Ishikawa (cell line): ENCODE measurements at regions not wholly inside any gene's neighbourhood (a gene's known extent, or its start where the extent isn't known, plus 50 kb on each side); places are given as distances from the start of the nearest gene placed in this dataset.

Experiments used
- CEBPB ChIP-seq: IDR thresholded peaks from 2 replicates; pipeline ENCODE4 v1.6.1; 2012
- CREB1 ChIP-seq: IDR thresholded peaks from 2 replicates; pipeline ENCODE4 v1.6.1; 2012; ENCODE audit warnings: low read depth
- EGR1 ChIP-seq: IDR thresholded peaks from 2 replicates; pipeline ENCODE4 v1.6.1; 2012
- EP300 ChIP-seq: IDR thresholded peaks from 2 replicates; pipeline ENCODE4 v1.6.1; 2012; ENCODE audit warnings: borderline replicate concordance
- FOXM1 ChIP-seq: IDR thresholded peaks from 2 replicates; pipeline ENCODE4 v1.6.1; 2012; ENCODE audit warnings: low read depth, borderline replicate concordance
- MAX ChIP-seq: IDR thresholded peaks from 2 replicates; pipeline ENCODE4 v1.6.1; 2012
- NFIC ChIP-seq: IDR thresholded peaks from 2 replicates; pipeline ENCODE4 v1.6.1; 2012
- RAD21 ChIP-seq: IDR thresholded peaks from 2 replicates; pipeline ENCODE4 v1.6.1; 2012; ENCODE audit warnings: low read depth
- REST ChIP-seq: IDR thresholded peaks from 2 replicates; pipeline ENCODE4 v1.6.1; 2012; ENCODE audit warnings: low read depth, mild to moderate bottlenecking
- TAF1 ChIP-seq: IDR thresholded peaks from 2 replicates; pipeline ENCODE4 v1.6.1; 2012; ENCODE audit warnings: low read depth, mild to moderate bottlenecking
- TCF12 ChIP-seq: IDR thresholded peaks from 2 replicates; pipeline ENCODE4 v1.6.1; 2012; ENCODE audit warnings: low read depth
- TEAD4 ChIP-seq: IDR thresholded peaks from 2 replicates; pipeline ENCODE4 v1.6.1; 2012
- USF1 ChIP-seq: IDR thresholded peaks from 2 replicates; pipeline ENCODE4 v1.6.1; 2012
- YY1 ChIP-seq: IDR thresholded peaks from 2 replicates; pipeline ENCODE4 v1.6.1; 2012; ENCODE audit warnings: low read depth
- ZBTB7A ChIP-seq: IDR thresholded peaks from 2 replicates; pipeline ENCODE4 v1.6.1; 2012; ENCODE audit warnings: low read depth

- TF ChIP-seq NFIC (no peak), RAD21 (no peak), EGR1 (no peak), MAX (no peak), TCF12 (no peak), YY1 (no peak), REST (no peak), EP300 (no peak), TAF1 (no peak), TEAD4 (no peak), ZBTB7A (no peak), FOXM1 (no peak), CREB1 (no peak), USF1 (no peak), CEBPB (no peak)
Observed at GRCh38 chr10:130661419-130661818, 525.2 kb downstream of the GLRX3 start.

- TF ChIP-seq CREB1 (no peak), REST (no peak), EGR1 (no peak), TCF12 (no peak), RAD21 (no peak), NFIC (no peak), USF1 (no peak)
Observed at GRCh38 chr10:130662775-130663174, 526.6 kb downstream of the GLRX3 start.

- no peak for TF ChIP-seq TCF12
- TF ChIP-seq EP300: no peak
- TF ChIP-seq FOXM1: no peak
Observed at GRCh38 chr10:130664526-130664925, 528.3 kb downstream of the GLRX3 start.

- no peak for TF ChIP-seq EGR1
- TF ChIP-seq TEAD4: no peak
- TF ChIP-seq EP300: no peak
- no peak for TF ChIP-seq YY1
- no peak for TF ChIP-seq TCF12
- TF ChIP-seq FOXM1: no peak
- no peak for TF ChIP-seq CEBPB
Observed at GRCh38 chr10:130666215-130666614, 530.0 kb downstream of the GLRX3 start.

- TF ChIP-seq RAD21 (peak; percentile 46), USF1 (no peak), EGR1 (no peak), ZBTB7A (no peak), YY1 (no peak), TEAD4 (no peak), TAF1 (no peak), CREB1 (no peak)
Observed at GRCh38 chr10:130686689-130687300, 550.6 kb downstream of the GLRX3 start.

GRCh38 chr10:130687566-130687965 lies 551.4 kb downstream of the GLRX3 start:
- TF ChIP-seq EGR1 (no peak), ZBTB7A (no peak), TCF12 (no peak), TEAD4 (no peak), REST (no peak), CEBPB (no peak), YY1 (no peak), FOXM1 (no peak), EP300 (no peak), USF1 (no peak), MAX (no peak), NFIC (no peak), TAF1 (no peak), RAD21 (no peak), CREB1 (no peak)
